DMS 273 (cell line): ENCODE measurements at regions not wholly inside any gene's neighbourhood (a gene's known extent, or its start where the extent isn't known, plus 50 kb on each side); places are given as distances from the start of the nearest gene placed in this dataset.
"Not testable (repeated sequence)": the region's sequence is repeated elsewhere in the genome, so short reads cannot be mapped to it uniquely, and the experiment has no call there.

ENCODE experiments used
- DNase-seq: peaks from one replicate; lab custom pipeline; 2025; ENCODE audit not compliant: unreplicated experiment; lab: John Stamatoyannopoulos, UW

DNA sequence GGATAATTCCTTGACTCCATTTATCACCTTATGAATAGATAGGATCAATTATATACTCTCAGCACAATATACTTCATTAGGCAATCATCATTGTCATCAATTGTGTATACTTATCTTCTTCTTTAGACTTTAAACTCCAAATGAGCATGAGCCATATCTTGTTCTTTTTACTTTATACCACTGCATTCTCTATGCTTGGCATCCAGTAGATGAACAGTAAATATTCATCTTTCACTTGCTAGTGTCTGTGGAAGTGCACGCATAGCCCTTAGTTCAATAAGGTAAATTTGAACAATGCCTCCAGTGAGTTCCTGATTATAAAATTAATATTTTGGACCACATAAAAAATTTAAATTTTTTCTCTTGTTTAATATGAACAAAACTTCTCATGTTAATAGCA lies 172.3 kb upstream of the SPRY2 start:
- no peak for DNase-seq

DNA sequence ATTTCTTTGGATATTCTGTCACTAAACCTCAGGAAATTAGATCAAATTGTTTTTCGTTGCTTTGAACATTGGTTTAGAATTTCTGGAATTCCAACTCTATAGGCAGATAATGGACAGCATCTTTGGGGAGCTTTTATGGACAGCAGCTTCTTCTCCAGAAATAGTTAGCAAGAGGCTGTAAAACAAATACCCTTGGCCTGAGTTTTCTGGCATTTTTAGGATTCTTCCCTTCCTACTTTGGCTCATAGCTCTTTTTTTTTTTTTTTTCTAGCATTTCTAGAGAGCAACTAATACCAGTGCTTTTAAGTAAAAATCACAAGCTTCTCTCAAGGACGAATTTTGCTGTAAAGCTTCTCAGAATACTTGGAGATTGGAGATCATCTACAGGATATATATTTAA lies 169.8 kb upstream of the SPRY2 start:
- no peak for DNase-seq

DNA sequence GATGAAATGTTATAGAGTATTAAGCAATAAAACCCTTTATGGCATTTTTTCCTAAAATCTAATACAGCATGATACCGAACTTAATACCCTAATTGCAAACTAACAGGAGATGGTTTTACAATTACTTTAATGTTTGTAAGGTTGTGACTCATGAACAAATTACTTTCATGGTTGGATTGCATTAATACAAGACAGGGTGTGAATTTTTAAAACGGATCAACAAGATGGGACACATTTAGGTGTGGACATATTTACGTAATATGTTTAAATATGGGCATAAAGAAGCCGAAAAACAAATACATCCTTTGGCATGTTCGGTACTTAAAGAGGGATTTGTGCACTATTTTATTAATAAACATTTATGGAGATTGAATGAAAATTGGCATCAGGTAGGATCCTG lies 168.3 kb upstream of the SPRY2 start:
- no peak for DNase-seq

DNA sequence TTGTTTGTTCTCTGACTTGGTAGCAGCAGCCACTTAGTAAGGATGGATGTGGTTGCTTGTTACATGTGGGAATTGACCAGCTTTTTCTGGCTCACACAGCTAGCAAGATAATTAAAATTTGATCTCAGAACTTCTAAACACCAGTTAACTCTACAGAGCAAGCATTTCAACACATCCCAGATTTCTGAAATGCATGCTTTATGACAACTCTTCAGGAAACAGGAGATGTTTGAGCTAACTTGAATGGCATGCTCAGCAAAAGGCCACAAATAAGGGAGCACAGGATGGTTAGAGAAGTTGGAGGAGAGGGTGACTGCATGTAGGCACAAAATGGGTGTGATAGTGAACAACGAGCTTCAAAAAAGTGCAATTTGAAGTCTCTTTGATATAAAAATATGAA lies 167.1 kb upstream of the SPRY2 start:
- no peak for DNase-seq

DNA sequence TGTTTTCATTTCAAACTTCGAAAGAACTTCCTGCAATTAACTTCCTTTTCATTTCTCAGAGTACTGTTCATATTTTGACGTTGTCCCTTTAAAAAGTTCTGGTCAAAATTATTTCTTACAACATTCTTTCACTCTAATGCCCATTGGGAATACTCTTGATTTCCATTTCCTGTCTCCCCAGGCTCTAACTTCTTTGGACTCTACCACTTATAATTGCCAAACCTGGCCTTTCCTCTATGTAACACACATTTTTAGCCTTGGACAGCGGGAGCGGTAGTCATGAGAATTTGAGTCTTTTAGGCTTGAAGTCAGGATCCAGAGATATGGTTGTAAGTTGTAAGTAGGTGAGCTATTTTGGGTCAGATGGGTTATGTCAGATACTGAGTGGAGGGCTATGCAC lies 163.5 kb upstream of the SPRY2 start:
- no peak for DNase-seq

DNA sequence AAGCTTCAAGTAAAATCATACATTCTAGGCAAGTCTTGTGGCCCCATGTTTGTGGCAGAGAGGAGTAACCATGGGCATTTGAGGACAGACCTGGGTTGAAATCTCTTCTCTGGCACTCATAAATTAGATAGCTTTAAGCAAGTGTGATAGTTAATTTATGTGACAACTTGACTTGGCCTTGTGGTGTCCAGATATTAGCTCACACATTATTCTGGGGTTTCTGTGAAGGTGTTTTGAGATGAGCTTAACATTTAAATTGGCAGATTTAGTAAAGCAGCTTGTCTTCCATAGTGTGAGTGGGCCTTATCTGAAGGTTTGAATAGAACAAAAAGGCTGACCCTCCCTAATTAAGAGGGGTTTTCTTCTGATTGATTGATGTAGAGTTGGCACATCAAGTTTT lies 161.4 kb upstream of the SPRY2 start:
- DNase-seq, result no peak

DNA sequence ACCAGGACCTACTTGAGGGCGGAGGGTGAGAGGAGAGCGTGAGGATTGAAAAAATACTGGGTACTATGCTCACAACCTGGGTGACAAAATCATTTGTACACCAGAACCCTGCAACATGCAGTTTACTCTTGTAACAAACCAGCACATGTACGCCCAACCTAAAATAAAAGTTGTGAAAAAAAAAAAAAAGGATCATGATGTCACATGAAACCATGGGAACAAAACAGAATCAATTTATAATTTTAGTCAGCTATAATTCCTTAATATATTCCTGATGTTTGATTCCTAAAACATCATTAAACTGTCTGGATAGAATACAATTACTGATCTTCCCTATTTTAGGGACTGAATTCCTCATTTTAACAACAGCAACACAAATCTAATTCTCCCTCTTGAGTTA lies 160.6 kb upstream of the SPRY2 start:
- DNase-seq, result no peak

DNA sequence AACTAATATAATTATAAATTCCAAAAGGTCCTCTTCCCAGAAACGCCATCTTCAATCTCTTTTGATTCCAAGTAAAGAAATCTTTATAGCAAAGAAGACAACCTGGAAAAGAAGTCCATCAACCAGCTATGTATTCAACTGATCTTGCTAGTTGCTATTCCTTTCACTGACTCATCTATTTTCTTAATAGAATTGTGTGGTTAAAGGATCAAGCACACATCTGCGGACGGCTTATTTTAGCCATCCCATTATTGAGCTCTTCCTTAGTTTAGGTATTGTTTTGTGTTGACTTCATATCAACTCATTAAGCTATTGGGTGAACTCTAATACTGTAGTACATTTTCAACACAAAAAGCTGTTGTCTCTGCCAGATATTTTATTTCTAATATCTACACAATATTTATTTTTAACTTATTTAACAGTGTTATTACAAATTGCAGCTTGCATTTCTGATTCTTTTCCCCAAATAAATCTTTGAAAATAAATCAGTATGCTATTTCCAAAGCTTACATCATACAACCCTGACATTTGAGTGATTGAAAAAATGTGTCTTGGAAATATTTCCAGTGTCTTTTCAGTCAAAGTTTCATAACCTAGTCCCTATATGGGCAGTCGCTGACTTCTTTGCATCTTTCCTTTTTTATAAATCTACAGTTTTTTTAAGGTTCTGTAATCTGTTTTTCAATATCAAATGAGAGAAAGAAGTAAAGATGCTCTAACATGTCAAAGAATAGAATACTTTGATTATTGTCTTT lies 158.8 kb upstream of the SPRY2 start:
- no peak for DNase-seq

DNA sequence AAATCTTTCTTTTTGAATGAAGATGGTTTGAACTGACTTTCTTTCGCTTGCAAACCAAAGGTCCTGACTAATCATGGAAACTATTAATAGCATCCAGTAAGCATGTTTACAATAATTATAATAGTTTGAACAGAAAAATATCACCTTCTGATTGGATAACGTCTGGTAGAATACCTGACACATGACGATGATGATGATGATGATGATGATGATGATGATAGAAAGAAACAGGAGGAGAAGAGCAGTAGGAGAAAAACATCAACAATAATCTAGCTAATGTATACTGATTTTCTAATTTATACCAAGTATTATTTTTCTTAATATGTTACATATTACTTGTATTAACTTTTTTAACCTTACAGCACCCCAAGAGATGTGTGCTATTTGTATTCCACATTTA lies 157.5 kb upstream of the SPRY2 start:
- no peak for DNase-seq

DNA sequence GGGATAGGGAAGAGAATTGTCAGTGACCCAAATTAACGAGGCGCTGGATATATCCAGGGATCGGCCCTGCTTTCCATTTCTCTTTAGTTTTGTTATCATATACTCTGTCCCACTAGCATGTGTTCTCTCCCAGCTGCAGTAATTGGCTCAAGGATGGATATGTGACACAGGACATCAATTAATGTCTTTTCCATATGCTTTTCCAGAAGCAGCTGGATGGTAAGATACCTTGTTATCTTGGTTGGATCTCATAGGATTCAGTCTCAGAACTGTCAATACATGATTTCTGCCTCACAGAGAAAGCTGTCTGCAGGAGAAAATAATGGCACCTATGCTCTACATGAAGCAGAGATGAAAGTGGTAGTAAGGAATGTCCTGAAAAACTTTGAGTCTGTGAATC lies 157.1 kb upstream of the SPRY2 start:
- DNase-seq, result no peak

DNA sequence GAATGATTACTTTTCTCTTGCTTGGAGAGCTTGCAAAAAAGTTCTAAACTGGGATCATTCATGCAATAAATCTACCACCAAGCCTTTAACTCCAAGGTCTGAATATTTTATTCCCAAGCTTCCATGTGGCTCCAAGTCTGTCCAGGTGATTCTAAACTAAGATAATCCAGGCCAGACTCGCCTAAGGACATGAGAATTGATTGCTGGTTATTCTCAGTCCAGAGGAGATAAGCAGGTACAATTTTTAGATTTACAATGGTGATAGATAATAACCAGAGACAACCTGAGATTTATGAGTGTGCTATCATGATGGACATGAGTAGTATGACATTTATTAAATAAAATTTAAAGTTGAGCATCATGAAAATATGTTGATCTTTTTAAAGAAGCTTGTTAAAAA lies 156.5 kb upstream of the SPRY2 start:
- DNase-seq, result no peak

DNA sequence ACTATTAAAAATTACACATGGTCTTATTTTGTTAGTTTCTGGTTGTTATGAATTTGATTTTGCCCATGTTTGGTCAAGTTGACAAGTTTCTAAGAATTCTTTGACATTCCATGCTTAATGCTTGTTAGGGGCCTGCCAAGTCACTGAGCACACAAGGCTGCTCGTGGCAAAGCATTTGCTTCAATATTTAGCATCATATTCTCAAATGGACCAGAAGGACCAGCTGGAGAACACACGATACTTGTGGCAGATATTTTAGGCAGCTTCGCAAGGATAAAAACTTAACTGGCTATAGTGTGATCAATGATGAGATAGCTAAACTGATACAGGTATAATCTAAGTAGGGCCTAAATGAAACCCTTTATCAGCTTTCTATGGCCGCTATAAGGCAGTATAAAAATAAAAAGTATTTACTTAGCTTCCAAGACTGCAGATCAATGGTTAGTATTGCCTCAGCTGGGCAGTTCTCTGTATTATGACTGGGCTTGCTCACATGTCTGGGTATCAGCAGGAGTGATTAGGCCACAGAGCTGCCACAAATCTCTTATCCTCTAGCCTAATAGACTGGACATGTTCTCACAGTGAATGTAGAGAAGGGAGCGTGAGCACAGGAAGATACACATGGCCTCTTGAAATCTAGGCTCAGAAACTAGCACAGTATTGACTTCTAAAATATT lies 155.9 kb upstream of the SPRY2 start:
- DNase-seq, result no peak

DNA sequence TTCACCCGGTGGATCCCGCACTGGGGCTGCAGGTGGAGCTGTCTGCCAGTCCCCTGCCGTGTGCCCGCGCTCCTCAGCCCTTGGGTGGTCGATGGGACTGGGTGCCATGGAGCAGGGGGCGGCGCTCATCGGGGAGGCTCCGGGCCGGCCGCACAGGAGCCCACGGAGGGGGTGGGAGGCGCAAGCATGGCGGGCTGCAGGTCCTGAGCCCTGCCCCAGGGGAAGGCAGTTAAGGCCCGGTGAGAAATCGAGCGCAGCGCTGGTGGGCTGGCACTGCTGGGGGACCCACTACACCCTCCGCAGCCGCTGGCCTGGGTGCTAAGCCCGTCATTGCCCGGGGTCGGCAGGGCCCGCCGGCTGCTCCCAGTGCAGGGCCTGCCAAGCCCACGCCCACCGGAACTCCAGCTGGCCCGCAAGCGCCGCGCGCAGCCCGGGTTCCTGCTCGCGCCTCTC lies 149.6 kb upstream of the SPRY2 start:
- DNase-seq, result not testable (repeated sequence)

DNA sequence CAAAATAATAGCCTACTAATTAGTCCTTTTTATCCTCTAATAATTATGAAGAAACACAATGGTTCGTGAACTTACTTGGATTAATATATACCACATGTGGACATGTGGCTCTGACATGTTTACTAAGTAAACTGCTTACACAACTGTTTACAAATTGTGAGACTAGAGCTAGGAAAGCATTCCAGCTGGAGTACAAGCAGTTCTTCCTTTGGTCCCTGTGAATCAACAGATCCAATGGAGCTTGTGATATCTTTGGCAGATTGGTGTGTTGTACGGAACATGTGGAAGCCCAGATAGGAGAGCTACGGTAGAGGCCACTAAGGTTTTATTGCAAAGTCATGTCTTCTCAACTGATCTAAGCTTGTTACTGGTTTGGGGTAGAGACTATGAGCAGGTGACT lies 145.5 kb upstream of the SPRY2 start:
- no peak for DNase-seq

DNA sequence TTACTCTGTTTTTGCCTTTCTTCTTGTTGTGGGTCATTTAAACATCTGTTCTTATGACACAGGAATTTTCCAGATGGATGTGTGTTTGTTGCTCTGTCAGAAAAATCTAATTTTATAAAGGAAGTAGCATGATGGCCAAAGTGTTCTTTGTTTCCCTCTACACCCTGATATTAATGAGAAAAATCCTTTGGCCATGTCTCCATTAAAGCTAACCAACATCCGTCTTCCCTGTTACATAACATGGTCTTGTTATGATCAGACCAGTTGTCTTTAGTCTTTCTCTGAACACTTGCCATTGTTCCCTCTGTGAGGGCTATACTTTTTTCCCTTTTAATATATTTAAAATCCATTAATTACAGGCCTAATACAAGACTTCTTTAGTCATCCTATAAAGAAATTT lies 142.2 kb upstream of the SPRY2 start:
- no peak for DNase-seq

DNA sequence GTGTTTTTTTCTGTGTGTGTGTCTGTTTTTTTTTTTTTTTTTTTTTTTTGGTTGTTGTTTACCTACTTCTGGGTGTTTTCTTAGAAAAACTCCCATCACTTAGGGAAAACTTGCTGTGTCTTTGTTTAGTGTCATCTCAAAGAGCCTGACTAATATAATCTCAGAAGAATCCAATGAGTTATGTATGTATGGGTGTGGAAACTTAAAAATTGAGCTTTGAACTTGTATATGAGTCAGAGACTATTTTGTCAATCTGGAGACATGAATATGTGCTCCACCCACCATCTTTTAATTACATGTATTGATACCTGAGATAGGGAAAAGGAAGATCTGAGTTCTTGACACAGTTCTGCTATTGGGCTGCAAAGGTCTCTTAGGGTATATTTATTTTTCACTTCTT lies 140.7 kb upstream of the SPRY2 start:
- no peak for DNase-seq

DNA sequence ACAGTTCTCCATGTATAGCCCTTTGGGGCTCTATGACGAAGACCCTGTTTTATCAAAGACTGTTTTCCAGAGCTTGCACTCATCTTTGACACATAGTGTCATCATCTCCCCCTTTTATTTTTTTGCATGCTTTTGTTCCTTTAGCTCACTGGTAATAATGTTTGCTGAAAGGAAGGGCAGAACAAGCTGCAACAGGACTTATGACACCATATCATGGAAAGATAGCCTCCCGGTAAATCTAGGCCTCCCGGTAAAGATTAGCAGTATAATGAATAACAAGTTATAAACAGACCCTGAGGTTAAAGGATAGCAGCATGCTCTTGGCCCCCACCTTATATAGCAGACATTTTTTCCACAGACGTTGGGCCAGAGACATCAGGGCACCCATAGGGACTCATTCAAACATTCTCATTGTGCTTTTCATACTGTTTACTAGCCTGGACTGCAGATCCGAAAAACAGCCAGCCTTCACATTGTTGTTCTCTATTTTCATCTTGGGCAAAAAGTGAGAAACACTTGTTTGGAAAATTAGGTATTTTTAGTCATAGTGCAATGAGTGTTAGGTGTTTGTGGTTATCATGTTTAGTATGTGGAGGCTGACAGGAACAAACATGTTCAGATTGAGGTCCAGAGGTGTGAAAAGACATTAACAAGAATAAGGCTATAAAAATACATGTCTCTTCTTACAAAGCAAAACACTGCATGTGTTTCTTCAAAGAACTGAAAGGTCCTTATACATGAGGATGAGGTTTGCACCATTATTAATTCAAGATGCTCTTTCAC lies 136.9 kb upstream of the SPRY2 start:
- no peak for DNase-seq

DNA sequence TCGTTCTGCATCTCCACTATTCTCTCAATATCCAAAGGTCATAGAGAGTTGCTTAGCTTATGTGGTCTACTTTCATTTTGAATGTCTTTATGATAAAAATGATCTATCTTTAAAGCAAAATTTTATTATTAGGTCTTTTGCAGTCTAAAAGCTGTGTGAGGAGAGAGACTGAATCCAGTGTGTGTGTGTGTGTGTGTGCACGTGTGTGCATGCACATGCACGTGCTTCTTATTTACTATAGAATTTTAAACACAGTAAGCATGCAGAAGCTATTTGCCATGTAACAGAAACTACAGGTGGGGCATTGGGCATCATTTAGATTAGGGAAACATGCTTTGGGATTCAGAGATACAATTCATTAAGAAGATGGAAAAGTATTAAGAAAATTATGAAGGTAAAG lies 136.0 kb upstream of the SPRY2 start:
- DNase-seq, result no peak

DNA sequence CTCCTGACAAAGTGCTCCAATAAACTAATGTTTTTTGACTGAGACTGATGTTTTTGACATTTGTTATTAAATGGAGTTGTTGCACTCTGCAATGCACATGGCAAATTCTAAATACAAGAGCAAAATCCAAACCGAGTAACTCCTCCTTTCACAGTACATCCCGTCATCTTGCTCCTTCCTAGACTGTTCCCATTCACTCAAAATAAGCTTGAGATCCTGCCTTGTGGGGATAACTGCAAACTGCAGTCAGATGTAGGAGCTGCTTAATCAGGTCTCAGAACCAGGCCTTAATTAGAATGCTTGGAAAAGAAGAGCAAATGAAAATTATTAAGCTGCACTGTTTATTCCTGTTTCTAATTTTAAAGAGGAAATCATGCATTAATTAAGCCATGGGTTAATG lies 134.8 kb upstream of the SPRY2 start:
- peak; percentile 9 for DNase-seq

DNA sequence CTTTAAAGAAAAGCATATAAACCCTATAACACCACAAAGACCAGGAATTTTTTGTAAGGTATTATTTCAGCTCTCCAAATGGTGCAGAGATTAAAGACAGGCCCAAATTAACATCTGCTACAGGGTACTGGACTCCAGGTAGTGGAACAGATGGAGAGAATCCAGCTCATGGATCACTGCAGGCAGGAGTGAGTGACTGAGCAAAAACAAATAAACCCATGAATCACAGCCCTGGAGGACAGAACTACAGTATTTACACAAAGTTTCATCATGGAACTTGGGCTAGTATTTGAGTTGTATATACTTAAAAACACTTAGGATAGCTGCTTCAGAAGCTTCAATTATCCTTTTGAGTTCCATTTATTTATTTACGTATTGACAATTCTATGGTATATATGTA lies 132.8 kb upstream of the SPRY2 start:
- peak; percentile 79 for DNase-seq

DNA sequence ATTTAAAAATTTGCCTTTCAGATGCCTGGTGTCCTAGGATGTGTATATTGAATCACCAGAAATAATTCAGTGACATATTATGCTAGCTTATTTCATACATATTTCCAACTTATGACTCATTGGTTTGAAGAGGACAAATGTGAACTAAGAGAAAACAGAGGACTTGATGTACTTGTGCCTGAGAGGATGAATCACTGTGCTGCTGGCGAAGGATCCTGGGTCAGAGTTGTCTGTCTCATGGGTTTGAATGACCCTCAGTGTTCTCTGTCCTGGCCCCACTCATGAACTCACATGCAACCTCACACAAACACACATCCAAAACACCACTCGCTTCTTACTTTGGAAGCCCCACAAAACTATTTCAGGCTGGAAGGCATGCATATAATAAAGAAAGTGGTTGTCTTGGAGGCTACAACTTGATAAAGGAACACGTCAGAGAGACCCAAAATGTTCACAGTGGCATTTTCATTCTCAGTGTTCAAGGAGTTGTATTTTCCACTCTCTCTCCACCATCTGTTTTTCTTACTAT lies 129.0 kb upstream of the SPRY2 start:
- DNase-seq, result no peak
